GM12874 (cell line): ENCODE measurements at regions not wholly inside any gene's neighbourhood (a gene's known extent, or its start where the extent isn't known, plus 50 kb on each side); places are given as distances from the start of the nearest gene placed in this dataset.

ENCODE experiments used
- TF ChIP-seq, protein P1 (sequence below): IDR thresholded peaks from 2 replicates; pipeline ENCODE4 v1.5.1; 2011; ENCODE audit warnings: low read depth, mild to moderate bottlenecking, control low read depth, low read length, moderate library complexity; ENCODE audit not compliant: insufficient read depth

DNA sequence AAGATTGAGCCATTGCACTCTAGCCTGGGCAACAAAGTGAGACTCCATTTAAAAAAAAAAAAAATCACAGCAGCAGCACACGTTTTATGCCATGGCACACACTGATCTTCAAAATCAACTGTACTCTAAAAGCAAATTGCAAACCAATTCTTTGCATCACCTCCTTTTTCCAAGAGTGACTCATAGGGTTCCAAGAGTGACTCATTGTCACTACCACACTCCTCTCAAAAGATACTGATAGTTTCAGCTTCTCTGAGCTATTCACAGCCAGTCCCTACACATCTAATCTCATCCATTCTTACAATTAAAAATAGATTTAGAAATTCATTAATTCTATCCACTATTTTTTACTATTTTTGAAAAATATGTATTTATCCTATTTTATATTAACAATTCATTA lies 1494.9 kb upstream of the AGA start:
- TF ChIP-seq, protein P1, sequence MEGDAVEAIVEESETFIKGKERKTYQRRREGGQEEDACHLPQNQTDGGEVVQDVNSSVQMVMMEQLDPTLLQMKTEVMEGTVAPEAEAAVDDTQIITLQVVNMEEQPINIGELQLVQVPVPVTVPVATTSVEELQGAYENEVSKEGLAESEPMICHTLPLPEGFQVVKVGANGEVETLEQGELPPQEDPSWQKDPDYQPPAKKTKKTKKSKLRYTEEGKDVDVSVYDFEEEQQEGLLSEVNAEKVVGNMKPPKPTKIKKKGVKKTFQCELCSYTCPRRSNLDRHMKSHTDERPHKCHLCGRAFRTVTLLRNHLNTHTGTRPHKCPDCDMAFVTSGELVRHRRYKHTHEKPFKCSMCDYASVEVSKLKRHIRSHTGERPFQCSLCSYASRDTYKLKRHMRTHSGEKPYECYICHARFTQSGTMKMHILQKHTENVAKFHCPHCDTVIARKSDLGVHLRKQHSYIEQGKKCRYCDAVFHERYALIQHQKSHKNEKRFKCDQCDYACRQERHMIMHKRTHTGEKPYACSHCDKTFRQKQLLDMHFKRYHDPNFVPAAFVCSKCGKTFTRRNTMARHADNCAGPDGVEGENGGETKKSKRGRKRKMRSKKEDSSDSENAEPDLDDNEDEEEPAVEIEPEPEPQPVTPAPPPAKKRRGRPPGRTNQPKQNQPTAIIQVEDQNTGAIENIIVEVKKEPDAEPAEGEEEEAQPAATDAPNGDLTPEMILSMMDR = no peak

DNA sequence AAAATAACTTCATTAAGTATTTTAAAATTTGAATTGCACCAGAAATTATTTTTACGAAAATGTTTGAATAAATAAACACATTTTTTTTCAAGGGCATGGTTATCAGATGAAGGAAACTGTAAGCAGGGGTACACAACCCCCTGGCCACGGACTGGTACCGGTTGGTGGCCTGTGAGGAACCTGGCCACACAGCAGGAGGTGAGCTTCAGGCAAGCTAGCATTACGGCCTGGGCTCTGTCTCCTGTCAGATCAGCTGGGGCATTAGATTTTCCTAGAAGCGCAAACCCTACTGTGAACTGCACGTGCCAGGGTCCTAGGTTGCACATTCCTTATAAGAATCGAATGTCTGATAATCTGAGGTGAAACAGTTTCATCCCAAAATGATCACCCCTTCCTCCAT lies 1499.7 kb upstream of the AGA start:
- TF ChIP-seq, protein P1 = no peak

DNA sequence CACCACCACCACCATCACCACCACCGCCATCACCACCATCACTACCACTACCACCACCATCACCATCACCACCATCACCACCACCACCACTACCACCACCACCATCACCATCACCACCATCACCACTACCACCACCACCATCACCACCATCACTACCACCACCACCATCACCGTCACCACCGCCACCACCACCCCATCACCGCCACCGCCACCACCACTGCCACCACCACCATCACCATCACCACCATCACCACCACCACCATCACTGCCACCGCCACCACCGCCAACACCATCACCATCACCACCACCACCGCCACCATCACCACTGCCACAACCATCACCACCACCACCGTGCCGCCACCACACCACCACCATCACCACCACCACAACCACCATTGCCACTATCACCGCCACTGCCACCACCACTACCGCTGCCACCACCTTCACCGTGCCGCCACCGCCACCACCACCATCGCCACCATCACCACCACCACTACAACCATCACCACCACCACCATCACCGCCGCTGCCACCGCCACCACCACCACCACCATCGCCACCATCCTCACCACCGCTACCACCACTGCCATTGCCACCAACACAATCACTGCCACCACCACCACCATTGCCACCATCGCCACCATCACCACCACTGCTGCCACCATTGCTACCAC lies 1511.3 kb upstream of the AGA start:
- TF ChIP-seq, protein P1 = no peak

DNA sequence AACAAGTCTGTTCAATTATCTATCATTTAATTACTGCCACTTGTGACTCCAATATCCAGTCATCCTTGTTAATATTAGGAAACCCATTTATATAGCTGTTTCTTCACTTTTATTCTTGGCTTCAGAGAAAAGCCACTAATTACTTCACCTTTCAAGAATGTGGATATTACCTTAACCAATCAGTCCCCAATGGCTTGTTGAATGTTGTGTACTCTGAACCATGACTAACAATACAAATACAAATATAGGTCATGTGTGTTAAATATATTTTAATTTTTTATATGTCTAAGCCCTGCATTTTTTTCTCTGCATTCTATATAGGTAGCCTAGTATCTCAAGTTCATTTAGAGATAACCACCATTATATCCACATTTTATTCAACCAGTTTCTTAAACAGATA lies 1513.4 kb upstream of the AGA start:
- TF ChIP-seq, protein P1 = no peak

DNA sequence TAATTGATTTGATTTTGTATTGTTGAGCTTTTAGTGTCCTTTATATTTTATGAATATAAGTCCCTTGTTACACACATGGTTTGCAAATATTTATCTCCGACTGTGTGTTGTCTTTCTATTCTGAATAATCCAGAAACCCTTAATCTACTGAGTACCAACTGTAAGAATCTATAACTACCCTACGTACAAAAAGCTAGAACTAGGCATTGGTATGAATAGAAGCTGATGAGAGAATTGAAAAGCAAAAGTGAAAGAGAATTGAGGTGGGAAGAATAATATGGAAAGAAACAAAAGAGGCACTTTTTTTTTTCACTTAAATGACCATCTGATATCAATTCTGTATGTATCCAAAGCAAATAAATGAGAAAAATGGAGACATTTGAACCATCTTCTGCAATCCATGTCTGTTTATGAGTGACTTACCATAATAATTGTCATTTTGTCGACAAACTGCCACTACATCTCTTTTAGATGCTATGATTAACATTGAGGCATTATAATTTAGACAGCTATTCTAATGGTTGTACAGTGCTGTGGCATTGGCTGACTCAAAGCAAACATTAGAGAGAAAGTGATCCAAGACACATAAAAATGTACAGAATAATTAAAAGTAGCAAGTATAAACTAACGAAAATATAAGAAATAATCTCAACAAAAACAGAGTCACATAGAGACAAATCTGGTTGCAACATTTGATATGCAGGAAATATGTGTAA lies 1516.6 kb upstream of the AGA start:
- TF ChIP-seq, protein P1 = no peak

DNA sequence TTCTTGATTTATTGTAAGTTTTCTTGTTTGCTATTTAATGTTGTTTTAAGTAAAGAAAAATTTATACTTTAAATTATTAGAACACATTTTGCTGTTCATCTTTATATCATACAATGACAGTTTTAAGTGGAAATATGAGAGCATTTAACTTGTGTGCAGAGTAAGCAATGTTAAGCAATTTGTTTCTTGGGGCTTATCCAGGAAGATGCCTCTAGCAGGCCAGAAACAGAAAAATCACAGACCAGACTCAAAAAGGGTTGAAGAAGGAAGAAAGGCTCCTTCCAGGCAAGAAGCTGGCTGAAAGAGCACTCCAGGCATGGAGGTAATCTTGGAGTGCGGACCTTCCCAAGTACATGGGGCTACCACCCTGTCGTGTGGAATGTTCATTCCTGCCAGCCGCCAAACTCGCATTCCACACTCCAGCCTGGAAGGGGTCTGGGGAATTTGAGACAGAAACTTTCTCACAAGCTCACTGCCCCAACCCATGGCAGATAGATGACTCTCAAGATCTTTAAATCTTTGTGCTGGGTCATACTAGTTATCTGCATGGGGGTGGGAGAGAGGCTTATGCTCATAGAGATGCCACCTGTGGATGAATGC lies 1521.3 kb upstream of the AGA start:
- TF ChIP-seq, protein P1 = no peak

DNA sequence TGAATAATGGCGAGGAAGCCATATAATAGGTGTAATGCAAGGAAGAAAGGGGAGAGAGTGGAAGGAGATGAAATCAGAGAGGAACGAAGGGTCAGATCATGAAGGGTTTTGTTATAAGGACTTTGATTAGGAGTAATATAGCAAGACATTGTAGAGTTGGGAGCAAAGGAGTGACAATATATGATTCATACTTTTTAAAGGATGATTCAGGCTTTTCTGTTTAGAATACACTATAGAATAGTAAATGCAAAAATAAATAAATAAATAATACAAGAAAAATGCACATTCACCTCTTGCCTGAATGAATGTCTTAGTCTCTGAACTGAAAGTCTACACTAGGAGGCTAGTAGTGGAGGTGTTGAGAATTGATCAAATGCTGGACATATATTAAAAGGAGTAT lies 1524.4 kb upstream of the AGA start:
- TF ChIP-seq, protein P1 = no peak
